SK-N-MC (cell line): ENCODE measurements at regions not wholly inside any gene's neighbourhood (a gene's known extent, or its start where the extent isn't known, plus 50 kb on each side); places are given as distances from the start of the nearest gene placed in this dataset.

Experiments
- EZH2 ChIP-seq: fragments of 200-600 bp; sonication (generic); IDR thresholded peaks from one replicate; pipeline ENCODE4 v1.6.1; 2017; ENCODE audit warnings: antibody characterized with exemption
- FOXP2 ChIP-seq: optimal IDR thresholded peaks from 2 replicates; pipeline ENCODE3; 2011; ENCODE audit warnings: mild to moderate bottlenecking, moderate library complexity; ENCODE audit not compliant: insufficient read depth; ENCODE audit errors: extremely low read length, control extremely low read depth
- POLR2AphosphoS5 ChIP-seq: IDR thresholded peaks from 2 replicates; pipeline ENCODE4 v1.6.1; 2012; ENCODE audit warnings: mild to moderate bottlenecking, low read depth, low read length, borderline replicate concordance

DNA sequence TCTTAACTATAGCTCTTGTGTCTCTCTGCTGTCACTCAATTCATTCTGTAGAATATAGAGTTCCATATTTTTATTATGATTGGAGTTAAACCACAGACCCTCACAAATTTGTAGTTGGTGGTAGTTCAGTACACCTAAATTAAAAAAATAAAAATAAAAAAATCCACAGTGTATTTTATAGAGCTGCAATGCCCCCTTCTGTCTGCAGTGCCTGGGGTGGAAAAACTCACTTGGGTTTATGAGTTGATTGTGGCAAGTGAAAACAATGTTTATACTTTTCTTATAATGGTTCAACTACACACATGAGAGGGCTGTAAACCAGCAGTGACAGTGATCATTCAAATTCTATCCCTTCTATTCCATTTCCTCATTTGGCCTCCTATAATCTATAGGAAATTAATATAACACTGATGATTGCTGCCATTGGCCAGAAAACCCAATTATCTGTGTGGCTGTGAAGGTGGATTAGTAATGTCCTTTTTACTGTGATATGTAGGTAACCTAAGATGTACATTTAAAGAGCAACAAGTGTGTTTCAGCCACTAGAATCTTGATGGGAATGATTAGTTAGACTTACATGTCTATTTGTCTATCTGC lies 166.9 kb upstream of the LRIG3 start:
- TF ChIP-seq EZH2 (no peak), FOXP2 (no peak), POLR2AphosphoS5 (no peak)
